Mesenchymal stem cell (in vitro differentiated cells and primary cell): ENCODE measurements at regions not wholly inside any gene's neighbourhood (a gene's known extent, or its start where the extent isn't known, plus 50 kb on each side); places are given as distances from the start of the nearest gene placed in this dataset.
"Not testable (repeated sequence)": the region's sequence is repeated elsewhere in the genome, so short reads cannot be mapped to it uniquely, and the experiment has no call there.

Experiments
- DNase-seq: peaks from one replicate; pipeline ENCODE4 v3.0.0-alpha.2; 2013
- H2AFZ ChIP-seq: one replicate; pipeline ENCODE4 v1.6.1; 2013; ENCODE audit warnings: low read depth, mild to moderate bottlenecking, control low read depth, inconsistent platforms, low read length, moderate library complexity
- H2AK5ac ChIP-seq: 2 replicates; pipeline ENCODE4 v1.6.1; 2013; ENCODE audit warnings: low read length, moderate library complexity, mild to moderate bottlenecking, inconsistent platforms; ENCODE audit not compliant: severe bottlenecking
- H2BK120ac ChIP-seq: one replicate; pipeline ENCODE4 v1.6.1; 2013; ENCODE audit warnings: low read depth, mild to moderate bottlenecking, inconsistent platforms, low read length, moderate library complexity
- H2BK12ac ChIP-seq, 2 experiments: one replicate each; pipeline ENCODE4 v1.6.1; 2013; ENCODE audit warnings: inconsistent platforms in 2 of 2, low read length in 2 of 2, mild to moderate bottlenecking in 2 of 2, moderate library complexity in 2 of 2, control low read depth in 1 of 2
- H2BK15ac ChIP-seq: one replicate; pipeline ENCODE4 v1.6.1; 2013; ENCODE audit warnings: mild to moderate bottlenecking, low read depth, inconsistent platforms; ENCODE audit not compliant: poor library complexity, severe bottlenecking
- H2BK5ac ChIP-seq: 2 replicates; pipeline ENCODE4 v1.6.1; 2013; ENCODE audit warnings: low read depth, mild to moderate bottlenecking, low read length, control low read depth, inconsistent platforms; ENCODE audit not compliant: poor library complexity, severe bottlenecking
- H3K14ac ChIP-seq, 2 experiments: one replicate each; pipeline ENCODE4 v1.6.1; 2013; ENCODE audit warnings: inconsistent platforms in 2 of 2, low read length in 2 of 2, control low read depth in 1 of 2, mild to moderate bottlenecking in 1 of 2, moderate library complexity in 1 of 2
- H3K18ac ChIP-seq, 2 experiments: one replicate each; pipeline ENCODE4 v1.6.1; 2013; ENCODE audit warnings: inconsistent platforms in 2 of 2, low read length in 2 of 2, control low read depth in 1 of 2, low read depth in 1 of 2, mild to moderate bottlenecking in 1 of 2
- H3K23ac ChIP-seq, 2 experiments: one replicate each; pipeline ENCODE4 v1.6.1; 2013; ENCODE audit warnings: inconsistent platforms in 2 of 2, low read length in 2 of 2, mild to moderate bottlenecking in 2 of 2, moderate library complexity in 2 of 2, control low read depth in 1 of 2
- H3K27ac ChIP-seq: 2 replicates; pipeline ENCODE4 v1.5.1; 2013; ENCODE audit warnings: mild to moderate bottlenecking, moderate library complexity, low read length, control low read depth, inconsistent platforms; ENCODE audit not compliant: poor library complexity, severe bottlenecking
- H3K27me3 ChIP-seq, 2 experiments: 2 replicates each; pipeline versions ENCODE4 v1.6.1 to v1.7.0; 2013; ENCODE audit warnings: low read length in 2 of 2, mild to moderate bottlenecking in 2 of 2, moderate library complexity in 2 of 2, control low read depth in 1 of 2, inconsistent platforms in 1 of 2; ENCODE audit not compliant: control insufficient read depth in 1 of 2, insufficient read depth in 1 of 2
- H3K36me3 ChIP-seq, 2 experiments: 2 replicates each; pipeline versions ENCODE4 v1.6.1 to v1.7.0; 2013; ENCODE audit warnings: low read length in 2 of 2, control low read depth in 1 of 2, inconsistent platforms in 1 of 2, low read depth in 1 of 2, mild to moderate bottlenecking in 1 of 2; ENCODE audit not compliant: insufficient read depth in 2 of 2, control insufficient read depth in 1 of 2
- H3K4ac ChIP-seq, 2 experiments: one replicate each; pipeline ENCODE4 v1.6.1; 2013; ENCODE audit warnings: inconsistent platforms in 2 of 2, low read length in 2 of 2, mild to moderate bottlenecking in 2 of 2, moderate library complexity in 2 of 2, control low read depth in 1 of 2, low read depth in 1 of 2
- H3K4me1 ChIP-seq: 2 replicates; pipeline ENCODE4 v1.6.1; 2013; ENCODE audit warnings: low read depth, low read length, control low read depth; ENCODE audit not compliant: control insufficient read depth, insufficient read depth
- H3K4me2 ChIP-seq: 2 replicates; pipeline ENCODE4 v1.6.1; 2013; ENCODE audit warnings: low read length, mild to moderate bottlenecking, inconsistent platforms; ENCODE audit not compliant: poor library complexity, severe bottlenecking
- H3K4me3 ChIP-seq, 2 experiments: 2 replicates each; pipeline versions ENCODE4 v1.5.1 to v1.7.0; 2013; ENCODE audit warnings: low read length in 2 of 2, mild to moderate bottlenecking in 2 of 2, control low read depth in 1 of 2, low read depth in 1 of 2; ENCODE audit not compliant: insufficient read depth in 1 of 2
- H3K79me1 ChIP-seq: replicated peaks from 2 replicates; pipeline ENCODE4 v1.6.1; 2013; ENCODE audit warnings: mild to moderate bottlenecking, control low read depth, low read length, inconsistent platforms; ENCODE audit not compliant: poor library complexity, severe bottlenecking
- H3K9ac ChIP-seq: 2 replicates; pipeline ENCODE4 v1.7.0; 2013; ENCODE audit warnings: mild to moderate bottlenecking, low read length, moderate library complexity
- H3K9me3 ChIP-seq: 2 replicates; pipeline ENCODE4 v1.7.0; 2013; ENCODE audit warnings: mild to moderate bottlenecking, low read length; ENCODE audit not compliant: control insufficient read depth
- H4K8ac ChIP-seq: one replicate; pipeline ENCODE4 v1.6.1; 2013; ENCODE audit warnings: inconsistent platforms, mild to moderate bottlenecking, low read length, moderate library complexity
- H4K91ac ChIP-seq: one replicate; pipeline ENCODE4 v1.6.1; 2013; ENCODE audit warnings: mild to moderate bottlenecking, low read length, inconsistent platforms
- WGBS: methylation state at CpG from one replicate; pipeline ENCODE4 v1.1.7; 2013; ENCODE audit warnings: mixed read lengths; 5-methylcytosine and 5-hydroxymethylcytosine counted together

- Histone ChIP-seq H2BK5ac (no peak overlapping the region), H3K18ac (peak overlapping the region; percentile 52 to 62), H4K91ac (peak overlapping the region; percentile 66), H2BK15ac (no peak overlapping the region), H2AK5ac (no peak overlapping the region), H2BK120ac (peak overlapping the region; percentile 58), H3K9me3 (peaks cover 28% of the 10 kb centered on the region), H3K4ac (peak overlapping the region in 1 of 2 experiments; percentile 41), H3K79me1 (no peaks in the 10 kb centered on the region), H3K23ac (no peak overlapping the region), H2BK12ac (peak overlapping the region; percentile 63 to 92), H3K36me3 (no peaks in the 10 kb centered on the region), H4K8ac (no peak overlapping the region), H3K4me1 (peaks cover 2% of the 10 kb centered on the region), H2AFZ (no peak overlapping the region), H3K27ac (no peak overlapping the region), H3K14ac (peak overlapping the region in 1 of 2 experiments; percentile 46), H3K4me2 (no peak overlapping the region), H3K9ac (no peak overlapping the region), H3K27me3 (no peaks in the 10 kb centered on the region), H3K4me3 (no peak overlapping the region)
- WGBS = 87% methylated on average over 5 of the region's 5 CpGs
- no peak for DNase-seq
Observed at GRCh38 chr6:67882436-67883311, 752.4 kb upstream of the ADGRB3 start.

GRCh38 chr6:67881706-67882065 is 753.4 kb upstream of the ADGRB3 start:
- H3K18ac ChIP-seq = peak overlapping the region; percentile 16 to 77
- peaks cover 2% of the 10 kb centered on the region for H3K4me1 ChIP-seq
- H3K9ac ChIP-seq = no peak overlapping the region
- no peak overlapping the region for H2BK15ac ChIP-seq
- no peak overlapping the region for H3K23ac ChIP-seq
- no peak overlapping the region for H2BK5ac ChIP-seq
- H3K4me2 ChIP-seq = no peak overlapping the region
- H3K27me3 ChIP-seq = no peaks in the 10 kb centered on the region
- peak; percentile 18 for DNase-seq
- H3K36me3 ChIP-seq = no peaks in the 10 kb centered on the region
- H2BK120ac ChIP-seq = peak overlapping the region; percentile 11
- H4K91ac ChIP-seq = no peak overlapping the region
- H2AK5ac ChIP-seq = no peak overlapping the region
- H3K14ac ChIP-seq = no peak overlapping the region
- H4K8ac ChIP-seq = no peak overlapping the region
- H3K9me3 ChIP-seq = peaks cover 31% of the 10 kb centered on the region
- H2AFZ ChIP-seq = no peak overlapping the region
- no peaks in the 10 kb centered on the region for H3K79me1 ChIP-seq
- H3K4me3 ChIP-seq = no peak overlapping the region
- H3K4ac ChIP-seq = peak overlapping the region in 1 of 2 experiments; percentile 5
- H3K27ac ChIP-seq = no peak overlapping the region
- WGBS = 97% methylated on average over 4 of the region's 4 CpGs
- peak overlapping the region in 1 of 2 experiments; percentile 69 for H2BK12ac ChIP-seq

GRCh38 chr6:67880939-67881705 is 754.0 kb upstream of the ADGRB3 start:
- H3K4me1 ChIP-seq = peaks cover 2% of the 10 kb centered on the region
- peak overlapping the region; percentile 0 to 77 for H3K18ac ChIP-seq
- H3K9me3 ChIP-seq = peaks cover 28% of the 10 kb centered on the region

GRCh38 chr6:67880343-67880742 is 754.7 kb upstream of the ADGRB3 start:
- H3K9ac ChIP-seq = not testable (repeated sequence)

More at GRCh38 chr6:67880939-67881705, 754.0 kb upstream of the ADGRB3 start:
- H3K9ac ChIP-seq = no peak overlapping the region
- no peaks in the 10 kb centered on the region for H3K79me1 ChIP-seq
- no peak overlapping the region for H4K91ac ChIP-seq
- no peak overlapping the region for H3K27ac ChIP-seq
- no peak overlapping the region for H3K4me2 ChIP-seq
- H3K23ac ChIP-seq = no peak overlapping the region
- no peak overlapping the region for H3K14ac ChIP-seq
- H2BK120ac ChIP-seq = peak overlapping the region; percentile 11
- no peak overlapping the region for H3K4ac ChIP-seq
- H2AFZ ChIP-seq = no peak overlapping the region
- no peak overlapping the region for H3K4me3 ChIP-seq
- no peak overlapping the region for H2BK5ac ChIP-seq
- no peaks in the 10 kb centered on the region for H3K27me3 ChIP-seq
- WGBS = 52% methylated on average over 16 of the region's 16 CpGs
- no peak overlapping the region for H2BK15ac ChIP-seq
- no peak overlapping the region for H2AK5ac ChIP-seq
- peak; percentile 84 for DNase-seq
- no peaks in the 10 kb centered on the region for H3K36me3 ChIP-seq
- peak overlapping the region in 1 of 2 experiments; percentile 69 for H2BK12ac ChIP-seq
- no peak overlapping the region for H4K8ac ChIP-seq

More at GRCh38 chr6:67880343-67880742, 754.7 kb upstream of the ADGRB3 start:
- H3K4me2 ChIP-seq, H3K36me3 ChIP-seq, H2AFZ ChIP-seq, H2BK15ac ChIP-seq, H3K79me1 ChIP-seq, H4K91ac ChIP-seq, H3K4ac ChIP-seq, H2BK12ac ChIP-seq, DNase-seq, H3K4me1 ChIP-seq, H2AK5ac ChIP-seq, H2BK120ac ChIP-seq, H3K27ac ChIP-seq, H3K18ac ChIP-seq, H2BK5ac ChIP-seq, H3K23ac ChIP-seq, H3K4me3 ChIP-seq, H3K27me3 ChIP-seq, H4K8ac ChIP-seq, H3K14ac ChIP-seq: not testable (repeated sequence)
- peaks cover 23% of the 10 kb centered on the region for H3K9me3 ChIP-seq
- WGBS = no CpG with 5 or more reads among the region's 4 CpGs
